Fibroblast of lung (primary cell): ENCODE measurements at regions not wholly inside any gene's neighbourhood (a gene's known extent, or its start where the extent isn't known, plus 50 kb on each side); places are given as distances from the start of the nearest gene placed in this dataset.

Experiments used
- CTCF ChIP-seq, 2 donors: IDR thresholded peaks in 1 of 2; conservative IDR thresholded peaks in 1 of 2; 1 replicate in 1 of 2; 2 replicates in 1 of 2; pipeline ENCODE4 v1.5.1; 2011 to 2012; ENCODE audit warnings: low read length in 2 of 2, control low read depth in 1 of 2, inconsistent platforms in 1 of 2, low read depth in 1 of 2, mild to moderate bottlenecking in 1 of 2
- EZH2 ChIP-seq: IDR thresholded peaks from 2 replicates; pipeline ENCODE4 v1.5.1; 2012; ENCODE audit warnings: low read length, control low read depth, mild to moderate bottlenecking; ENCODE audit errors: missing control alignments

DNA sequence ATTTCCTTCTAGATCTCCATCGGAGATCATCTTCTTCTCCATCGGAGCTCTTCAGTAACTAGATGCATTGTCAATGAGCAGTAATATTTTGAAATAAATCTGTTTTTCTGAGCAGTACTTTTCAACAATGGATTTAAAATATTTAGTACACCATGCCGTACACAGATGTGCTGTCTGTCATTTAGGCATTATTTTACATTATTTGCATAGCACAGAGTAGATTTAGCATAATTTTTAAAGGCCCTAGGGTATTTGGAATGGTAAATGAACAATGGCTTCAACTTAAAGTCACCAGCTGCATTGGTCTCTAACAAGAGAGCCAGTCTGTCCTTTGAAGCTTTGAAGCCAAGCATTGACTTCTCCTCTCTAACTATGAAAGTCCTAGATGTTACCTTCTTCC is 95.4 kb upstream of the ANKFN1 start:
- TF ChIP-seq CTCF (conservative IDR thresholded peaks at IDR 0.05 in 1 of 2, IDR thresholded peaks at IDR 0.05 in 1 of 2; ENCODE audit: low read depth in 1 of 2, low read length in 2 of 2) (no peak), EZH2 (no peak)
